ENCODE measurements at regions not wholly inside any gene's neighbourhood (a gene's known extent, or its start where the extent isn't known, plus 50 kb on each side); places are given as distances from the start of the nearest gene placed in this dataset.
A peak's percentile ranks its signal among the peaks of the same experiment; 100 is the strongest.

DNA sequence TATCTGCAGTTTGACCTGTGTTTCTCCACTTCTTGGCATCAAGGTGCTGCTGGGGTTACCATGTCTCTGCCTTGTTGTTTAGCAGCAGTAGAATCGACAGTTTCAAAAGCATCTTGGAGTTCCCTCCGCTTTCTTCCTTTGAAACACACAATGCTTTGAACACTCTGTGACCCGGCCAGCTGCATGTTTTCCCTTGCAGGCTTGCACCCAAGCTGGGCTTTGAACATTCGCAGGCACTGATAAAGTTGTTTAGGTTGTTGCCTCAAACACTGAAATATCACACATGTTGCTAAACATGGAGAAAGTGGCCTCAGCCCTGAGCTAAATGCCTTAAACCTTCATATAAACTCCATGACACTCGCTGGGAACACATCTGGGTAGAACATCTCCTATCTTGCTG, 251.7 kb downstream of the TSN start:
- Mint-ChIP-seq H3K4me3 (no peak overlapping the region), H3K36me3 (no peaks in the 10 kb centered on the region), H3K9me3 (peaks cover 1% of the 10 kb centered on the region), H3K27me3 (ENCODE audit: insufficient read depth, low read depth) (peaks cover 9% of the 10 kb centered on the region), H3K4me1 (peaks cover 31% of the 10 kb centered on the region), H3K27ac (peak overlapping the region; percentile 42)
- no peak for DNase-seq (ENCODE audit: low spot score)
- Histone ChIP-seq H3K4me1 (peaks cover 15% of the 10 kb centered on the region), H3K9ac (no peak overlapping the region), H3K36me3 (no peaks in the 10 kb centered on the region), H3F3A (ENCODE audit: low read depth) (no peaks in the 10 kb centered on the region), H3K4me2 (no peak overlapping the region), H4K20me1 (ENCODE audit: low read depth) (no peaks in the 10 kb centered on the region), H3K79me2 (ENCODE audit: low read depth) (no peaks in the 10 kb centered on the region), H3K9me3 (ENCODE audit: low read depth) (no peaks in the 10 kb centered on the region), H3K27ac (no peak overlapping the region), H3K4me3 (no peak overlapping the region), H2AFZ (replicated peaks) (peak overlapping the region; percentile 89), H3K27me3 (no peaks in the 10 kb centered on the region)
- TF ChIP-seq EZH2 (IDR thresholded peaks at IDR 0.05) (no peak), EZH2phosphoT487 (IDR thresholded peaks at IDR 0.05) (no peak)
- TF ChIP-seq, protein P1, sequence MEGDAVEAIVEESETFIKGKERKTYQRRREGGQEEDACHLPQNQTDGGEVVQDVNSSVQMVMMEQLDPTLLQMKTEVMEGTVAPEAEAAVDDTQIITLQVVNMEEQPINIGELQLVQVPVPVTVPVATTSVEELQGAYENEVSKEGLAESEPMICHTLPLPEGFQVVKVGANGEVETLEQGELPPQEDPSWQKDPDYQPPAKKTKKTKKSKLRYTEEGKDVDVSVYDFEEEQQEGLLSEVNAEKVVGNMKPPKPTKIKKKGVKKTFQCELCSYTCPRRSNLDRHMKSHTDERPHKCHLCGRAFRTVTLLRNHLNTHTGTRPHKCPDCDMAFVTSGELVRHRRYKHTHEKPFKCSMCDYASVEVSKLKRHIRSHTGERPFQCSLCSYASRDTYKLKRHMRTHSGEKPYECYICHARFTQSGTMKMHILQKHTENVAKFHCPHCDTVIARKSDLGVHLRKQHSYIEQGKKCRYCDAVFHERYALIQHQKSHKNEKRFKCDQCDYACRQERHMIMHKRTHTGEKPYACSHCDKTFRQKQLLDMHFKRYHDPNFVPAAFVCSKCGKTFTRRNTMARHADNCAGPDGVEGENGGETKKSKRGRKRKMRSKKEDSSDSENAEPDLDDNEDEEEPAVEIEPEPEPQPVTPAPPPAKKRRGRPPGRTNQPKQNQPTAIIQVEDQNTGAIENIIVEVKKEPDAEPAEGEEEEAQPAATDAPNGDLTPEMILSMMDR (IDR thresholded peaks at IDR 0.05), result no peak

DNA sequence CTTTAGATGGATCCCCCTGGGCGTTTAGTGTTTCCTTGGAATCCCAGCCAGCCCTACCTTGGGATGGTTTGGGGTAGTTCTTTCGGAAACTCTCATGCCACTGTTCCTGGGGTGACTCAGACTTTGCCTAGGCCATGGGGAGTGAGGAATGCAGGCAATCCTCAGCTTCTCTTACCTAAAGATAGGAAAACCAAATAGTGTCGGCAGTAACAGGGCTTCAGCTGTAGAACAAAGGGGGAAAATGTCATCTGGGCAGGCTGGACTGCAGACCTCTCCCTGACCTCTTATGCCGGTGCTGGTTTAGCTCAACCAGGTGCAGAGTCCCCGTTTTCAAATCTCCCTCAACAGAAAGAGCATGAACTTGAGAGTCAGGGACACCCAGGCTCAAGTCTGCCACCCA, 252.1 kb downstream of the TSN start:
- H3K9ac ChIP-seq, result no peak overlapping the region
- no peak overlapping the region for H3K4me3 ChIP-seq
- Mint-ChIP-seq H3K9me3 (peaks cover 4% of the 10 kb centered on the region), H3K27me3 (ENCODE audit: insufficient read depth, low read depth) (peaks cover 10% of the 10 kb centered on the region), H3K4me1 (peaks cover 31% of the 10 kb centered on the region), H3K4me3 (no peak overlapping the region), H3K36me3 (no peaks in the 10 kb centered on the region), H3K27ac (no peak overlapping the region)
- H3K27ac ChIP-seq, result no peak overlapping the region
- no peaks in the 10 kb centered on the region for H3K79me2 ChIP-seq (ENCODE audit: low read depth)
- peak overlapping the region; percentile 89 for H2AFZ ChIP-seq (replicated peaks)
- no peak overlapping the region for H3K4me2 ChIP-seq
- H4K20me1 ChIP-seq (ENCODE audit: low read depth), result no peaks in the 10 kb centered on the region
- H3K36me3 ChIP-seq, result no peaks in the 10 kb centered on the region
- peaks cover 15% of the 10 kb centered on the region for H3K4me1 ChIP-seq
- peak; percentile 6 for DNase-seq (ENCODE audit: low spot score)
- no peak for TF ChIP-seq EZH2 (IDR thresholded peaks at IDR 0.05)
- TF ChIP-seq, protein P1 (IDR thresholded peaks at IDR 0.05), result no peak
- no peak for TF ChIP-seq EZH2phosphoT487 (IDR thresholded peaks at IDR 0.05)
- H3K27me3 ChIP-seq, result no peaks in the 10 kb centered on the region
- no peaks in the 10 kb centered on the region for H3F3A ChIP-seq (ENCODE audit: low read depth)
- H3K9me3 ChIP-seq (ENCODE audit: low read depth), result no peaks in the 10 kb centered on the region

DNA sequence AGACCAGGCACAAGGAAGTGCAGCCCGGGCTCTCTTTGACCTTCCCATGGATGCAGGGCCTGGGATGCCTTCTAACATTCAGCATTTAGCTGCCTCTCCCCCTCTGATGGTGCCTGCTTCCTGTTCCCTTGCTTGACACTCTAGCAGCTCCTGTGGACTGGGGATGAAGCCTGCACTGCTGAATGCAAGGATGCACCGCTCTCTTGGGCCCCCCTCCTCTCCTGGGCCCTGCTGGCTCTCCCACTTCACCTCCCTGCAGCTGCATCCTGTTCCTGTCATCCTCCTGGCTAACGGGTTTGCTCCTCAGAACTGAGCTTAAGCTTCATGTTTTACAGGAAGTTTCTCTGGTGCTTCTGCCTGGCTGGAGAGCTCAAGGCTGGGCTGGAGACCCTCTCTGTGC, 254.1 kb downstream of the TSN start:
- Mint-ChIP-seq H3K27ac (peak overlapping the region; percentile 74), H3K27me3 (ENCODE audit: insufficient read depth, low read depth) (peaks cover 7% of the 10 kb centered on the region), H3K4me3 (no peak overlapping the region), H3K36me3 (no peaks in the 10 kb centered on the region), H3K4me1 (peaks cover 31% of the 10 kb centered on the region), H3K9me3 (peaks cover 4% of the 10 kb centered on the region)
- Histone ChIP-seq H3K27ac (no peak overlapping the region), H4K20me1 (ENCODE audit: low read depth) (no peaks in the 10 kb centered on the region), H3K27me3 (no peaks in the 10 kb centered on the region), H3K4me3 (no peak overlapping the region), H3K9ac (no peak overlapping the region), H3F3A (ENCODE audit: low read depth) (no peaks in the 10 kb centered on the region), H3K4me2 (no peak overlapping the region), H3K79me2 (ENCODE audit: low read depth) (no peaks in the 10 kb centered on the region), H2AFZ (replicated peaks) (peak overlapping the region; percentile 76), H3K36me3 (no peaks in the 10 kb centered on the region), H3K4me1 (peaks cover 15% of the 10 kb centered on the region), H3K9me3 (ENCODE audit: low read depth) (no peaks in the 10 kb centered on the region)
- TF ChIP-seq, protein P1 (IDR thresholded peaks at IDR 0.05), result no peak
- TF ChIP-seq EZH2 (IDR thresholded peaks at IDR 0.05), result no peak
- TF ChIP-seq EZH2phosphoT487 (IDR thresholded peaks at IDR 0.05), result no peak
- DNase-seq (ENCODE audit: low spot score), result no peak

Data from neural progenitor cell (in vitro differentiated cells).